Hypothalamus (tissue), 51 donors: ENCODE measurements at regions not wholly inside any gene's neighbourhood (a gene's known extent, or its start where the extent isn't known, plus 50 kb on each side); places are given as distances from the start of the nearest gene placed in this dataset.

Experiments used
- DNase-seq, 51 donors: peaks; one replicate each; lab custom pipeline; 2025; lab: John Stamatoyannopoulos, UW

DNA sequence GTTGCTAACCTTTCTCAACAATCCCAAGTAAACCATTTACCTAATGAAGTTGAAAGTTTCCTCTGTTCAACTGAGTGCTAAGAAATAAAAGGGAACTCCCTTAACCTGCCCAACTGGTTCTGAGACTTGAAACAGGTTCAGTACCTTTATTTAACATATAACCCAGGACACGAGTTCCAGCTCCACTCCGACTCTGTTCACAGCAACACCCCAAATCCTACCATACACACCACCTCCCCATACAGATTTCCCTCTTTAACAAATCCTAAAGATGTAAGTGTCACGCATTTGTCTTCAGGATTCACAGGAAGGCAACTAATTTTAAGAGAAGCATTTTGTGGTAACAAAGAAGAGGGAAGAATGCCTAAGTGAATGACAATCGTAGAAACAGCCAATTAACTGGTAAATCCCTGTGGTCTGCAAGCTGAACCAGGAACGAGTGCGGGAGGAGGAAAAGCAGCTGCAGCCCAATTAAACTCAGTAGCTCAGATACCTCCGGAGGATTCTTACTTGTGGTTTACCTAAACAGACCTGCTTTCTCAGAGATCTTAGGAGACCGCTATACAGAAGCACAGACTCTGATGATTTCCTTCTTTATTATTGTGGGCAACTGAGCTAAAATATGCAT is 134.5 kb upstream of the MAGI3 start:
- DNase-seq: peak in 1 of 51 donors; percentile 1

DNA sequence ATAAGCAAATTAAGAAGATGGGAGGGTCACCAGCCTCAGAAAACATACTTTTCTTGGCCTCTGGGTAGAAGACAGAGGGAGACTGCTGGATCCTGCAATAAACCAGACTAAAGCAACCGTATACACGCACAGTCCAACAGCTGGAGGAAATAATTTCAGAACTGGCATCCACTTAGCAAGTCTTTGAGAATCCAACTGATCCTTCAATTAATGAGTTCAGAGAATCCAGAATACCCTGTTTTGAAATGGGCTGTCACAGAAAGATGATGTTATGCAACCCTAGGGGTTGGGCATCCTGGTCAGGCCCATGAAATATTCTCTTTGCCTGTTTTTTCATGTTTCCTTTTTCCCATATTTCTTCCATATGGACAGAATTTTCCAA is 134.0 kb upstream of the MAGI3 start:
- no peak for DNase-seq

DNA sequence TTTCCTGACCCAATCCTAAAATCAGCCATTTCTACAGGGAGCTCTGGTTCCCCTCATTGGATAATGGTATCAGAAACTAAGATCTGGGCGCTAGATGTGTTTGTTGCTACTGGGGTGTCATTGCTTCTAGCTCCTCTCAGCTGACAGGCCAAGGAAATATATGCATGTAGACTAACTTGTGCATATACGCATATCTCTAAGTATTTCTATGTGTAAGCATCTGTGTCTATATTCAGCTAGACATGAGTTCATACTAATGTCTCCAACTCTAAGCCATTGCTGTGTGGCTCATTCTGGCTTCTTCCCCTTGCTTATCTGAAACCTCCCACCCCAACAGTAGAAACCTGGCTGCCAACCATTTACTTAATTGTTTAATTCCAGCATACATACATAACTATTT is 130.3 kb upstream of the MAGI3 start:
- no peak for DNase-seq

DNA sequence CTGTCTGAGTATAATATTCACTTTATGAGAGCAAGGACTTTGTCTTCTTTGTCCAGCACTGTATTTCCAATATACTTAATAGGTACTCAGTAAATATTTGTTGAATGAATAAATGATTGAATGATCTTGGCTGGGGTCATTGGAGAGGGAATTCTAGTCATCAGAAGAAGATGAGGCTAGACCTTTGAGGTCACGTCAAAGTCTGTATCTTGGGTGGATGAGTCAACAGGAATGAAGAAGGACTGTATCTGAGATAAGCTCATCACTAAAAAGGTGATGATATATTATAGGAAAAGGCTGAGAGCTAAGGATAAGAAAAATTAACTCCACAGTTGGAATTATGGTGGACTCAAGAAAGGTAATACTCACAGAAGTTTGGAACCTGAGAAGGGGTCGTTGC is 125.1 kb upstream of the MAGI3 start:
- no peak for DNase-seq

DNA sequence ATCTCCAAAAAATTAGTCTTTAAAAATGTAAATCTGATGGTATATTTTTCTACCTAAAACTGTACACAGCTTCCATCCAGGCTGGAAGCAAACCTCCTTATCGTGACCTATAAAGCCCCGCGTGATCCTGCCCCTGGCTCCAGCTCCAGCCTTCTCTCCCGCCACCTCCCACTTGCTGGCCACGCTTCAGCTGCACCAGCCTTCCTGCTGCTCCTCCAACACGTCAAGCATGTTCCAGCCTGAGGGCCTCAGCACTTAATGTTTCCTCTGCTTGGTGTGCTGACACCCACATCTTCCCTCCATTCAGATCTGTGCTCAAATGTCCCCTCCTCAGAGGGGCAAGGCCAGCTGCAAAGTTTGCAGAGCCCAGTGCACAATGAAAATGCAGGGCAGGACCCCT is 123.5 kb upstream of the MAGI3 start:
- DNase-seq: peak in 1 of 51 donors; percentile 27

DNA sequence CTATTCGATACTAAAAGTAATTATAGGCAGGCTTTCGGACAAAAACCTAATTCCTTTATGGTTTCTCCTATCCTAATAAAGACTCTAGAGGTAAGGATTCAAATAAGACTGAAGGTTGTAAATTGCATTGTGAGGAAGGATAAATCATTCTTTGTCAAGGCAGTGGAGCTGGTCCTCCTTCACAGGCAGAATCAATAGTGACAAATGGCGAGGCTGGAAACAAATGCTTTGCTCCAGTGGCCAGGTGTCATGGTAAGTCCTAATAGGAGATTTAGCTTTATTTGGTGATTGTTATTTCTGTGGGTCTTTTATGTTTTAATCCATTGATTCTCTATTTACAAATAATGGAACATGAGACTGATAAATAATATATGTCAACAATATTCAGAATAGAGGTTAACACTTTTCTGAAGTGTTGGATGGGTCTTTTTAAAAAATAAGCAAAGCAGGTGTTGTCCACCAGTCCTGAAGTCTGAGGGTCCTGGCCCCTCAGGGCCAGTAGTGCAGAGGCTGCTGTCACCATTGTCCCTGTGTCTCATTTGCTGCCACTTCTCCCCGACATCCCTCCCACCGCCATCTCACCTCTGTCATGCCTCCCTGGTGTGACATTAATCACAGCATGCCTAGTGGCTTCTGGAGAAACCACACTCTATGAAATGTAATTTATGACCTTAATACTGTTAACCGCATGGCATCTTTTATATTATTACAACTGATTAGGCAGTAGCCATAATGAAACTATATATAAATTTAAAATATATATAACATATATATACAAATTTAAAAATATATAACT is 120.9 kb upstream of the MAGI3 start:
- no peak for DNase-seq

DNA sequence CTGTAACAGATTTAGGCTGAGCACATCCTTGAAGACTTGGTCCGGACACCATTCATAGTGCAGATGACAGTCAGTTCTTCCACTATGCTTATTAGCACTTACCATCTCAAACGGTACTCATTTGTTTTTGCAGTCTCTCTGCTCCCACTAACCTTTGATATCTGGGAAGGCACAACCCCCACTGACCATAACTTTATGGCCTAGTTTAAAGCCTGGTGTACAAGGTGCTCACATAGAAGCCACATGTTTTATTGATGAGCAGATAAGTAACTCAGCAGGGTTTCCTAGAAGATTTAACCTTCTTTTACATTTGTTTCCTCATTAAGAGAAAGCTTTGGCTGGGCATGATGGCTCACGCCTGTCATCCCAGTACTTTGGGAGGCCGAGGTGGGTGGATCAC is 119.3 kb upstream of the MAGI3 start:
- DNase-seq: no peak

DNA sequence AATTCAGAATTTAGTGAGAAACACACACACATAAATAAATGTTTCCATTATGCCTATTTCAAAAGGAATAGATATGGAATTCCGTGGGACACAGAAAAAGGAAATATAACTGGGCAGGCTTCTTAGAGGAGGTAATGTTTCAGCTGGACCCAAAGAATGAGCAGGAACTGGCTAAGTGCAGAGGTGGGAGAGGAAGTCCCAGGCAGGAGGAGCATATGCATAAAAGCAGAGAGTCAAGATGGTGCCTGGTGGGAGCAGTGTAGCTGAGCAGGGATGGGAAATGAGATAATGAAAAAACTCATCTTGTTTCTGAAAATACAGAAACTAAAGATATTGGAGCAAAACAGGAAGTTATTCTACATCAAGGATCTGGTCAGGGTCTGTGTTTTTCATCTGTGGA is 115.2 kb upstream of the MAGI3 start:
- DNase-seq: no peak

DNA sequence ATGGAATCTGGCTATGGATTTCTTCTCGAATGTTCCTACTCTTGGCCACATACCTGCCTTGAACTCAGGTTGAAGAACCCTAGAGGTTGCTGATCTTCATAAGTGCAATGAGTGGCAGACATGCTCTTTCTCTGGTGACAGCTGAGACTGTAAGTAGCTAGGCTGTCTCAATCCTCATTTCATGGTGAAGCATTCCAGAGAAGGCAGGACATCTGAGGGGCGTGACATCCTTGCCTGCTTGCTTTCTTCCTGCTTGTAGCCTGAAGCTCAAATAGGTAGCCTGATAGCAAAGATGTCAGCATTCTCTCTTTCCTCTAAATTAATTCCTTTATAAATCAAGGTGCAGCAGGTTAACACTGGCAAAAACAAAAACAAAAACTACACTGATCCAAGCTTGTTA is 114.6 kb upstream of the MAGI3 start:
- no peak for DNase-seq

DNA sequence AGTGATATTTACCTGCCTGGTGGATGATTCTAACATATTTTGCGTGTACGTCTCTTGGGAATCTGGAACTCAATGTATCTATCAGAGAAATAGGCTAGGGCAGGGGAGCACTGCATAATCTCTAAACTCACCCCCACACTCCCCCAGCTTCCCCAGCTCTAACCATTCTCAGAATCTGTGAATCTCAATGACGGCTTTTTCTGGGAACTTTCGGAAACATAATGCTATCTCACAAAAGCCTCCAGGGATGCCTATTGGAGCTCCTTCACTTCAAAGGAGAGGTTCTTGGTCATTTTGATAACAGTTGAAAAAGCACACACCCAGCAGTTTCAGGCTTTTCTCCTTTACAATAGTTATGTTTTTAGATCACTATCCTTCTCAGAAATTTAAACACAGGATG is 113.8 kb upstream of the MAGI3 start:
- no peak for DNase-seq

DNA sequence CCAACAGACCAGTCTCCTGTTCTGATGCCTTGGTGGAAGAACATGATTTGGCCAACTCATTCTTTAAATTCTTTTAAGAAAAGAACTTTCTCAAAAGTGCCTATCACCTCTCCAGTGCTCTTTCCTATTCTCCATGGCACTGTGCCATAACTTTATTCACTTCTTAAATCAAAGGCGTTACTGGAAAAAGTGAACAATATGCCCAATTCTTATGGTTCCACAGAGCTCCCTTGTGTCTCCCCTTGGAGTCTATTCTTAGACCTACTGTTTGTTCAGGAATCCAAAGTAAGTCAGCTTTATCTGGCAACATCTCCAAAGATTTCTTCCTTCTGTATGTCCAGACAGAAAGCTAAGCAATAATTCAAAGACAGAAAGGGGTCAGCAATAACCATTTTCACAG is 111.9 kb upstream of the MAGI3 start:
- no peak for DNase-seq

DNA sequence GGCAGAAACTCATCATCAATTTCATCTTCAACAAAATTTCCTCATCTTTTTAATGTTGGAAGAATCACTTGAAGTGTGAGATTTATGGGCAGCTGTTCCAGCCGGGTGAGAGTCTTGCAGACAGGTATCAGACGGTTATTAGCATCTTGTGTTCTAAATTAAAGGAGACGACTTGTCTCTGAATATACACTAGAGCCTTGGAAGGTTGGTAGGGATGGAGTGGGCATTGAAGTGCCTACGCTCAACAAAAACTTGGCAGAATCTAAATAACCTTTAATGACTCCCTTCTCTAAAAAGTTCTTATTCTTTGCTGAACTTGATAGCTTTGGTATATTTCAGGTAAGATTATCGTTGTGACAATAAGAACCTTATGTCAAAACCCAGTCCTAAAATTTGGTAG is 111.5 kb upstream of the MAGI3 start:
- no peak for DNase-seq

DNA sequence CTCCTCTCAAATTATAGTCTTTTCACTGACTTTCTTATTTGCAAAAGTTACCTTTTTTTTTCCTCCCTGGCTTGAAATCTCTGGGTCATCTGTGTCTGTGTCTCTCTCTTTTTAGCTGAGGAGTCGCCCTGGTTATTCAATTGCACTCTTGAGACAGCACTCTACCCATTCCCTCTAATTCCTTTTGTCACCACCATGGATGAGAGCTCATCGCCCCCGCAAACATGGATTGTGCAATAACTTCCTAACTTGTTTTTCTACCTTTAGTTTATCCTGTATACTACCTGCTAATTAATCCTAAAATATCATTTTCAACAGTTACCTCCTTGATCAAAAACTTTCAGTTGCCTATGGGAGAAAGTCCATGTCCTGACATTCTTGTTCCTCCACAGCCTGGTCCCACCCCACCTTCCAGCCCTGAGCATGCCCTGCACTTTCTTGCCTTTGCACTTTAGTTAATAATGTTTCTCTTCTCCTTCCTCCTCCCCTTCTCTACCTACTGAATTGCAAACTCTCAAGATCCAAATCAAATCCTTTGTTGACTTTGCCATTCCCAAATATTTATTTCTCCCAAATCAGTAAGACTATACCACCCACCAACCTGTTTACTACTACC is 110.4 kb upstream of the MAGI3 start:
- no peak for DNase-seq

DNA sequence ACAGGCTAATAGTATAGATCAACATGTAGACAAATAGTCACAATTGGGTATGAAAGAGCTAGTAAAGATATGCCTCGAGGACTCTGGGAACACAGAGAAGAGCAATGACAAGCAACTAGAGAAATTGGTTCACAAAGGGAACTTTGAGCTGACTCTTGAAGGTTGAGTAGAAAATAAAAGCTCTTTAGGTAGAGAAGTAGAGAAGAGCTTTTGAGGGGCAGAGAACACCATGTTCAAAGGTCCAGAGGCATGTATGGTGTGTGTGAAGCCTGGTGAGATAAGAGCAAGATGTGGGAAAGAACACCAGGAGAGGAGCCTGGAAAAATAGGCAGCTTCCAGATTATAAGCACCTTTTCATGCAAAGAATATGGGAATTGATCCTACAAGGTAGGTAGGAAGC is 109.7 kb upstream of the MAGI3 start:
- no peak for DNase-seq

DNA sequence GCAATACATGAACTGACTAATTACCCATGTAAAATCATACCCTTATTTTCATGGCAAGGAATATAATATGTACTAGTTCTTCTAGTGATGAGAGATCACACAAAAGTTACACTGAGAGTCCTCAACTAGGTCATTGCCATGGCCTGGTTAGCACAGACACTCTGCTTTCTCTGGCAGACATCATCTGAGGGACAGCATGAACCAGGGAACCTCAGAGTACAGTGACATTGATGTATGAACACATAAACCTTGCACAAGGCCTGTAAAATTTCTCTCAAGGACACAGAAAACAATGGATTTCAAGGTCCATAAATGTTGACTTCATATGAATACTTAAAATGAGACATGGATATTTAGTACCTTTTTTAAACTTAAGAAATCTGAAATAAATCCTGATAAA is 108.8 kb upstream of the MAGI3 start:
- no peak for DNase-seq

DNA sequence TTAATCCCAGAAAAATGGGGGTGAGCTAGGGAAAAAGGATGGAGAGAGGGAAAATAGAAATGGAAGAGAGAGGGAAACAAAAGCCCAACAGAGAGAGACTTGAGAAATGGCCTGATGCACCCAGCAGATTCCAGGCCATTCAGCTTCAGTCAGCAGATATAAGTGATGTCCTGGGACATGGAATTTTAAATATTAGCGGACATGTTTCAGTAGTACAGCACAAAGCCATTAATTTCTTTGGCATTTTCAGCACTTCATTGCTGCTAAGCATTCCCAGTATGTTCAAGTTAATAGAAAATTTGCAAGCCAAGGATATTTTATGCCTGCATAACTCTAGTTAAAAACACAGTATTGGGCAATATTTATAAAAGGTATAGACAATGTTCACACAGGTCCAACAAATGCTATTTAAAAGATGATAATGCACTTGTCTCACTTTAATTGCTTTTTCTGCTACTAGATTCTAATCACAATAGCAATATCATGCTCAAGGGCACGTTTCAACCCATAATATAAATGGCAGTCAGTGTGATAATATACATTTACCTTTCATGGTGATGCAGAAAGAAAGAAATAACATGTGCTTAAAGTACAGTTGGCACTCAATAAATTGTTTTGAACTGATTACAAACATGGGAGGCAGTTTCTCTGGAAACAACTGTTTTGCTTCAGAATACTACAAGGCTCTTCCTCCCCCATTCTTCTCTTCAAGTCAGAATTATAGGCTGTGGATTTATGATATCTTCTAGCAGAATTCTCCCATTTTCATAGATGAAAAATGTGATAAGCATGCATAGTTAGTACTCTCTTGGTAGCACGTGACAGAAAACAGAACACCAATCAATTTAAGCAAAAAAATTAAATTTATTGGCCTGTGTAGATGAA is 108.1 kb upstream of the MAGI3 start:
- no peak for DNase-seq

DNA sequence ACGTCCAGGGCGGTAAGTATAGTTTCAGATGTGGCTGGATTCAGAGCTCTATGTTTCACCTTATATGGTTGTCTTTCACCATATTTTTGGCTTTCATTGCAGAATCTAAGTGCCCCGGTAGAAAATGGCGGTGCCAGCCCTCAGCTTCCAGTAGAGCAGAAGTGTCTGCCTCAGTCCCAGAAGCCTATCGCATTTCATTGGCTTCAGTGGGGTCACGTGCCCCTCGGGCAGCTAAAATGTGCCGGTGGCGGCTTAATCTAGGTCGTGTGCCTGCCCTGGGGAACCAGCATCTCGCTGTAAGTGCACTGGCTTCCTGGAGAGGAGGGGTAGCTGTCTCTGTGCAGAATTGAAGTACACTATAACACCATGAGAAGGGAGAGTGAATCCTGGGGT is 107.4 kb upstream of the MAGI3 start:
- no peak for DNase-seq

DNA sequence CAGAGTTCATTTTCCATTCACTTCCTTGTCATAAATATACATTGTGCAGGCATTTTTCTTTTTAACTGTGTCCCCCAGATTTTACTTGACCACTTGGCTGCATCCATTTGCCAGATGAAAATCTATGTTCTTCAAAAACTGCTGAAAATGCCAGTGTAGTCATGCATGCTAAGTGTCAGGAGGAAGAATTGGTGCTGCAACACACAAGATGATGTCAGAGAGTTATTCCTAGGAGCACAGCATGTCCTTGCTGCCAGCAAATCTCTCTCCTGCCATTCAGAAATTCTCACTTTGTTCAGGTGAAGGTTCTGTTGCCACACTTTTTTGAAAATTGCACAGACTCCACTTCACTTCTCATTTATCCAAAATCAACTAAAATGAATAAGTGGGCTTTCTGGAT is 106.4 kb upstream of the MAGI3 start:
- no peak for DNase-seq

DNA sequence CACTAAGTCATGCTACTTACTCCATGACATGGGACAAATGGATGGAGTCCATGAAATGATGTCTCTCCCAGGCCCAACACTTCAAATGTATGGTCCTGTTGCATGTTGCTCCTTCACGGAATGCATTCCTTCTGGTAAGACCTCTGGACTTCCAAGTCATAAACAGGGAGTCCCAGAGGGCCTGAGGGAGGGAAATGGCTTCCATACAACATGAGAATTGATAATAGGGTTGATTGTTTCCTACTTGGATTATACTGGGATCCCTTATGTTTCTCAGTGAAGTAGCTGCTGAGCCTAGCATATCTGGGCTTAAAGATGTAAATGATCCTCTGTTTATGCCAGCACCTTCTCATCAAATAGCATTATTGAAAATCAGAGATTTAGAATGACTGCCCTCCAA is 104.2 kb upstream of the MAGI3 start:
- no peak for DNase-seq

DNA sequence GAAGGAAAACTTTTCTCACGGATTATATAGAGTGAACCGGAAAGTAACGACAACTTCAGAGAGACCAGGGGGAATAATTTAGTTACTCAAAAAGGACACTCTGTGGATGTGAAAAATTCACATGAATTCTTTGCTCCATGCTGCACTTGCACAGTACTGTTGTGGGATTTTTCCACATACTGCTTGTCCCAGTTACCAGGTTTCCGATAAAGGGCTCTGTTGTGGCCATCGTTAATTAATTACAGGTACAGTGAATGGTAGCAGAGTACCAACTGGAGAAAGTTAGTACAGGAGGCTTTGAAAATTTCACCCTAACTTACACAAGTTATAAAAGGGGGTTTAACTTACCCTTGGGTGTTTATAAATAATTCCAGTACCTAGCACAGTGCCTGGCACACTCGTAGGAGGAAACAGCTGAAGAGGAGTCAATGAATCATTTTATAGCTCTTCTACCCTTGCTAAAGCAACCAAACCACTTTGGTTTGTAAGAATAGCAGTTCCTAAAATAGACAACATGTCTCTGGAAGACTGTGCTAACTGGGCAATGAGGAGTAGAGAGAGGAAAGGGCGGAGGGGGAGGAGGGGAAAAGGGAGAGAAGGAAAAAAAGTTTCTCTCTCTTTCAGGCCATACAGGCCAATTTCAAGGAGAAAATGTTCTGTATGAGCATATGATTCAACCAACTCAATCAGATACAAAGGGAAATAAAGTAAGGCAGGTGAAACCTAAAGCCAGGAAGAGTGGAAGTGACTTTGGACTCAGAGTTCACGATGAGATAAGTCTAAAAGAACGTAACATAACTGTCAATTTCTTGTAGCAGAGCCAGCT is 98.3 kb upstream of the MAGI3 start:
- no peak for DNase-seq
